ENCODE measurements at regions not wholly inside any gene's neighbourhood (a gene's known extent, or its start where the extent isn't known, plus 50 kb on each side); places are given as distances from the start of the nearest gene placed in this dataset.

- no peak for TF ChIP-seq Cebpa-rat (IDR thresholded peaks at IDR 0.05)
- H3K4me3 ChIP-seq = no peak overlapping the region
- no peaks in the 10 kb centered on the region for H4K20me1 ChIP-seq
- no peak overlapping the region for H3K27ac ChIP-seq
- no peaks in the 10 kb centered on the region for H3K27me3 ChIP-seq
- no peaks in the 10 kb centered on the region for H3K4me1 ChIP-seq
- no peak overlapping the region for H3K4me2 ChIP-seq
- H3K9ac ChIP-seq = no peak overlapping the region
- H3K9me3 ChIP-seq = no peaks in the 10 kb centered on the region
- H3K36me3 ChIP-seq = no peaks in the 10 kb centered on the region
Measured at GRCh38 chr13:99722931-99723330, 221.7 kb downstream of the TM9SF2 start.

GRCh38 chr13:99722338-99722818, 221.1 kb downstream of the TM9SF2 start:
- Histone ChIP-seq H3K9ac (no peak overlapping the region), H3K4me2 (no peak overlapping the region), H3K9me3 (no peaks in the 10 kb centered on the region), H4K20me1 (no peaks in the 10 kb centered on the region), H3K4me1 (no peaks in the 10 kb centered on the region), H3K27me3 (no peaks in the 10 kb centered on the region), H3K36me3 (no peaks in the 10 kb centered on the region), H3K27ac (no peak overlapping the region), H3K4me3 (no peak overlapping the region)
- no peak for TF ChIP-seq Cebpa-rat (IDR thresholded peaks at IDR 0.05)

DNA sequence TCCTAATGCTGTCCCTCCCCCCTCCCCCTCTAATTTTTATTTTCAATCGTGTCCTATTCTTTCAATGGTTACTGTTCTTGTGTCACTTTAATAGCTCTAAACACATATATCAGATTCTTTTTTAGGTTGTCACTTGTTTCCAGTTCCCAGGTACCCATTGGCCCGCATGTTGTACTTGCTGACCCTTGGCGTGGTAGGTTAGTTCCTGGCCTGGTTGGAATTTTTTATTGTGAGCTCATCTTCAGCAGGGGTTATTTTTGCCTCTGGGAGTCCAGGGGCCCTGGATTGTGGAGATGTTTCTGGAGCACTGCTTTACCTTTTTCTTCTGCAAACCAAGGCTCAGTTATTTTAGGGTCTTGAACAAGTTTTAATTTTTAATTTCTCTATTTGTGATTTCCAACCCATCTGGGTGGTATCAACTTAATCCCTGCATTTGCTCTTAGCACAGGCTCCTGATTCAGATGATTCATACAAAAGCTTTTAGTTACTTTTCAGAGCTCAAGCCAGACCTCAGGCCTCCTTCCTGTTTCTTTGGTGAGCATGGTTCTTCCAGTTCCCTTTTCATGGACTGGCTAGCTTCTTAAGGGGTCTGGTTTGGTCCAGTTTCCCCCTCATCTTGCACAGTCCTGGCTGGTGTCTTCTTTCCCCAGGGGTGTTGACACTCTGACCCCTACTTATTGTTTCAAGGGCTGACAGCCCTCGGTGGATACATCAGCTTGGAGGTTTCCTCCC, 220.5 kb downstream of the TM9SF2 start:
- Histone ChIP-seq H3K4me1 (no peaks in the 10 kb centered on the region), H3K27me3 (no peaks in the 10 kb centered on the region), H3K4me2 (no peak overlapping the region), H3K27ac (no peak overlapping the region), H3K36me3 (no peaks in the 10 kb centered on the region), H3K9me3 (no peaks in the 10 kb centered on the region), H3K4me3 (no peak overlapping the region), H4K20me1 (no peaks in the 10 kb centered on the region), H3K9ac (no peak overlapping the region)
- TF ChIP-seq Cebpa-rat (IDR thresholded peaks at IDR 0.05) = no peak

DNA sequence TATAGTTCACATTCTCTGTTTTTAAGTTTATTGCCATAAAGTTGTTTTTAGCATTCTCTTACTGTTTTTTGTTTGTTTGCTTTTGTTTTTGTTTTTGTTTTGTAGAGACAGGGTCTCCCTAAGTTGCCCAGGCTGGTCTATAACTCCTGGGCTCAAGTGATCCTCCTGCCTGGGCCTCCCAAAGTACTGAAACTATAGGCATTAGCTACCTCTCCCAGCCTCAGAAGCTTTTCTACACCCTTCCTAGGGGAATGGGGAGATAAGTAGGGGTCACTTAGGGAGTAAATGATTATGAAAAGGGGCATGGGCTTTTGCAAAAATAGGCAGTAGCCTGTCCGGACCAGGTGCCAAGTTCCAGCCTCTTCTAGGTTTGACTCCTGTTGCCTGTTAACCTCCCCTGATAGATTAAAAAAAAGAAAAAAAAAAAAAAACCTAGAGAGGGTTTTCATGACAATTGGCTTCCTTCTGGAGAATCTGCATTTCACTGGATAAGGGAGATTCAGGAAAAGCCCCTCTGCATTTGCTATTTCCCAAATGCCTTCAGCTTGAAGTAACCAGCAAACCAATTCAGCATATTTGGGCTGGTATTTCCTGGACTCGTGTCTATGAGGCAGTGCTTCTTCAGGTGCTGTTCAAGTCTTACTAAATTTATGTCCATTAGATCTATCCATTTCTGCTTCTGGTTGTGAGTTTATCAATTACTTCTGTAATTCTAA, 216.8 kb downstream of the TM9SF2 start:
- Histone ChIP-seq H3K27ac (no peak overlapping the region), H3K36me3 (no peaks in the 10 kb centered on the region), H3K4me1 (no peaks in the 10 kb centered on the region), H3K4me2 (no peak overlapping the region), H3K4me3 (no peak overlapping the region), H3K9me3 (no peaks in the 10 kb centered on the region), H4K20me1 (no peaks in the 10 kb centered on the region), H3K9ac (no peak overlapping the region), H3K27me3 (no peaks in the 10 kb centered on the region)
- TF ChIP-seq Cebpa-rat (IDR thresholded peaks at IDR 0.05) = no peak

GRCh38 chr13:99709134-99709533, 207.9 kb downstream of the TM9SF2 start:
- no peaks in the 10 kb centered on the region for H4K20me1 ChIP-seq
- TF ChIP-seq Cebpa-rat (IDR thresholded peaks at IDR 0.05) = no peak
- no peak overlapping the region for H3K4me2 ChIP-seq
- H3K4me1 ChIP-seq = no peaks in the 10 kb centered on the region
- H3K36me3 ChIP-seq = no peaks in the 10 kb centered on the region
- no peak overlapping the region for H3K4me3 ChIP-seq
- no peaks in the 10 kb centered on the region for H3K9me3 ChIP-seq
- no peak overlapping the region for H3K27ac ChIP-seq
- H3K9ac ChIP-seq = no peak overlapping the region
- no peaks in the 10 kb centered on the region for H3K27me3 ChIP-seq

DNA sequence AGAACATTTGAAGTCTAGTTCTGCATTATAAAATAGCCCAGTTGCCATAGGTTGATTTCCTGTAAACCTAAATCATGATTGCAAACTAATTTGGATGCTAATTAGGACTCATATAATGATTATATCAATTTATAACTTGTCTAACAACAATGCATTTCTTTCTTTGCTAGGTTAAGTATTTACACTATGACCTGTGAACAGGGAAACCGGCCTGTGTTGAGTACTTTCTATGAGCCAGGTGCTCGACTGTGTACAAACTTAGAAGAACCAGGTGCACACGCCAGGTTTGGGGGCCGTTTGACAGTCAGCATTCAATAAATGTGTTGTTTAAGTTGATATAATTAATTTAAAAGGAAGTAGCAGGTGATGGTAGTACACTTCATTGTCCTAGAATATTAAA, 203.1 kb downstream of the TM9SF2 start:
- Histone ChIP-seq H3K9me3 (no peaks in the 10 kb centered on the region), H3K4me2 (no peak overlapping the region), H3K36me3 (no peaks in the 10 kb centered on the region), H4K20me1 (no peaks in the 10 kb centered on the region), H3K27me3 (no peaks in the 10 kb centered on the region), H3K4me1 (no peaks in the 10 kb centered on the region), H3K27ac (no peak overlapping the region), H3K9ac (no peak overlapping the region), H3K4me3 (no peak overlapping the region)
- no peak for TF ChIP-seq Cebpa-rat (IDR thresholded peaks at IDR 0.05)

DNA sequence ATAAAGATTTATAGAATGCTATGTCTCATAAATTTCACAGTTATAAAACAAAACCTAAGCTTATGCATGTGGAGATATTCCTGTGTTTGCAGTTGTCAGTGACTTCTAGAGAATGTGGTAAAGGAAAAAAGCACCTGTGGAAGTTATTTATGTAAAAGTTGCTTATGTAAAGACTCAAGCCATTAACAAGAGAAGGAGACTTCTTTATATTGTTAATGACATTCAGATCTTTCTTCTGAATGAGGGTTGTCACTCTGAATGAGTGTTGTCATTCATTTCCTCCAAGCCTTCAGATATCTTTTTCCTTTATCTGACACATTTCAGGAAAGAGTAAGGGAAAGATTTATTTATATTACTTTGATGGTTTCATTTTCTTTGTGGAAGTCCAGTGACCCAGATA, 202.6 kb downstream of the TM9SF2 start:
- Histone ChIP-seq H3K4me3 (no peak overlapping the region), H3K27me3 (no peaks in the 10 kb centered on the region), H3K27ac (no peak overlapping the region), H3K4me2 (no peak overlapping the region), H3K9me3 (no peaks in the 10 kb centered on the region), H3K9ac (no peak overlapping the region), H4K20me1 (no peaks in the 10 kb centered on the region), H3K36me3 (no peaks in the 10 kb centered on the region), H3K4me1 (no peaks in the 10 kb centered on the region)
- TF ChIP-seq Cebpa-rat (IDR thresholded peaks at IDR 0.05) = no peak

DNA sequence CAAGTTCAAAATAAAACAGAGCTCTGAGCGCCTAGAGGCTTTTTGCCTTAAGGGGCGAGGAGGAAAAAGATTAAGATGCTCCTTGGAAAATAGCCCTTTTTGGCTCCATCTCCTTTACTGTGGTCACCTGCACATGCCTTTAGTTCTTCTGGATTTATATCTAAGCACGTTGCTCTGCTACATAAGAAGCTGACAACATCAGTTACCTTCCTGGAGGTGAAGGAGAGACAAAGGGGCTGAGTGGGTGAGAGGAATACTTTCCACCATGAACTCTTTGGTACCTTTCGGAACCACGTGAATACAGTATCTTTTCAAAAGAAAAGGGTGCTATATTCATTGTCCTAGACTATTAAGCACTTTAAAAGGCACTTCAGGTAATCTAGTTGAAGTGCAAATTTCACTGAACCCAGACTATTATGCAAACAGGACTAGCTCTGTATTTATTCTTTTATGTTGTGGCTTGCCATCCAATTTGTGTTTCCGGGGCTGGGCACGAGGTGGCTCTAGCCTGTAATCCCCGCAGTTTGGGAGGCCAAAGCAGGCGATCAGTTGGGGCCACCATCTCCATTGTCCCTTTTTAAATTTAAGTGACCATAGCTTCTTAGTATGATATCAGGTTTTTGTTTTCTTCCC, 201.5 kb downstream of the TM9SF2 start:
- H4K20me1 ChIP-seq = no peaks in the 10 kb centered on the region
- H3K36me3 ChIP-seq = no peaks in the 10 kb centered on the region
- TF ChIP-seq Cebpa-rat (IDR thresholded peaks at IDR 0.05) = no peak
- no peaks in the 10 kb centered on the region for H3K27me3 ChIP-seq
- no peaks in the 10 kb centered on the region for H3K9me3 ChIP-seq
- no peak overlapping the region for H3K4me2 ChIP-seq
- no peak overlapping the region for H3K4me3 ChIP-seq
- H3K27ac ChIP-seq = no peak overlapping the region
- H3K4me1 ChIP-seq = peaks cover 8% of the 10 kb centered on the region
- no peak overlapping the region for H3K9ac ChIP-seq

GRCh38 chr13:99700468-99700867, 199.2 kb downstream of the TM9SF2 start:
- H3K27me3 ChIP-seq = no peaks in the 10 kb centered on the region
- H3K4me1 ChIP-seq = peaks cover 8% of the 10 kb centered on the region
- H4K20me1 ChIP-seq = no peaks in the 10 kb centered on the region
- no peaks in the 10 kb centered on the region for H3K9me3 ChIP-seq
- H3K4me2 ChIP-seq = no peak overlapping the region
- no peak for TF ChIP-seq Cebpa-rat (IDR thresholded peaks at IDR 0.05)
- H3K27ac ChIP-seq = no peak overlapping the region
- no peaks in the 10 kb centered on the region for H3K36me3 ChIP-seq
- no peak overlapping the region for H3K9ac ChIP-seq
- H3K4me3 ChIP-seq = no peak overlapping the region

- no peak for TF ChIP-seq Cebpa-rat (IDR thresholded peaks at IDR 0.05)
- Histone ChIP-seq H3K9me3 (no peaks in the 10 kb centered on the region), H3K27me3 (no peaks in the 10 kb centered on the region), H3K9ac (no peak overlapping the region), H3K36me3 (no peaks in the 10 kb centered on the region), H4K20me1 (no peaks in the 10 kb centered on the region), H3K27ac (no peak overlapping the region), H3K4me2 (no peak overlapping the region), H3K4me3 (no peak overlapping the region), H3K4me1 (peaks cover 8% of the 10 kb centered on the region)
Measured at GRCh38 chr13:99698816-99699099, 197.5 kb downstream of the TM9SF2 start.

Data from BLaER1 (cell line).